ENCODE measurements at regions not wholly inside any gene's neighbourhood (a gene's known extent, or its start where the extent isn't known, plus 50 kb on each side); places are given as distances from the start of the nearest gene placed in this dataset.

DNA sequence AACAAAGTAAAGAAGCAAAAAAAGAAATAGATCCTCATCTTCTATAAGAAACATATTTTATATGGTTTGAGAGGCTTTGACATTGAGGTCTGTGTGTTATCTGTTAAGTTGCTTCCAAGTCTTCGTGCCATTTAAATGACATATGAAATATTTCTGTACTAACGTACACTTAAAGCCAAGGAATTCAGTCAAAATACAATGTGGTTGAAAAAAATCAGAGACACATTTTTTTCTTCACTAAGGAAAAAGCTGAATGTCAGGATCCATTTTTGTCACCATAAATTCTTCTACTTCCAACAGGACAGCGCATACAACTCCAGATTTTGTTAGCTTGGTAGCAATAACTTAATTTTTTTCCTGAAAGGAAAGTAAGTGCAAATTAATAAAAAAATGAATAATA is 168.5 kb downstream of the FAT4 start:
- H3K27ac ChIP-seq: no peak overlapping the region
- TF ChIP-seq, protein P1, sequence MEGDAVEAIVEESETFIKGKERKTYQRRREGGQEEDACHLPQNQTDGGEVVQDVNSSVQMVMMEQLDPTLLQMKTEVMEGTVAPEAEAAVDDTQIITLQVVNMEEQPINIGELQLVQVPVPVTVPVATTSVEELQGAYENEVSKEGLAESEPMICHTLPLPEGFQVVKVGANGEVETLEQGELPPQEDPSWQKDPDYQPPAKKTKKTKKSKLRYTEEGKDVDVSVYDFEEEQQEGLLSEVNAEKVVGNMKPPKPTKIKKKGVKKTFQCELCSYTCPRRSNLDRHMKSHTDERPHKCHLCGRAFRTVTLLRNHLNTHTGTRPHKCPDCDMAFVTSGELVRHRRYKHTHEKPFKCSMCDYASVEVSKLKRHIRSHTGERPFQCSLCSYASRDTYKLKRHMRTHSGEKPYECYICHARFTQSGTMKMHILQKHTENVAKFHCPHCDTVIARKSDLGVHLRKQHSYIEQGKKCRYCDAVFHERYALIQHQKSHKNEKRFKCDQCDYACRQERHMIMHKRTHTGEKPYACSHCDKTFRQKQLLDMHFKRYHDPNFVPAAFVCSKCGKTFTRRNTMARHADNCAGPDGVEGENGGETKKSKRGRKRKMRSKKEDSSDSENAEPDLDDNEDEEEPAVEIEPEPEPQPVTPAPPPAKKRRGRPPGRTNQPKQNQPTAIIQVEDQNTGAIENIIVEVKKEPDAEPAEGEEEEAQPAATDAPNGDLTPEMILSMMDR (IDR thresholded peaks at IDR 0.05; ENCODE audit: low read depth, low read length): no peak
- H3K4me3 ChIP-seq (ENCODE audit: low read depth, low read length): no peak overlapping the region
- H3K27me3 ChIP-seq (ENCODE audit: insufficient read depth, low read depth, severe bottlenecking): no peaks in the 10 kb centered on the region
- DNase-seq: no peak
- no peaks in the 10 kb centered on the region for H3K36me3 ChIP-seq
- no peaks in the 10 kb centered on the region for H3K9me3 ChIP-seq (ENCODE audit: severe bottlenecking)

DNA sequence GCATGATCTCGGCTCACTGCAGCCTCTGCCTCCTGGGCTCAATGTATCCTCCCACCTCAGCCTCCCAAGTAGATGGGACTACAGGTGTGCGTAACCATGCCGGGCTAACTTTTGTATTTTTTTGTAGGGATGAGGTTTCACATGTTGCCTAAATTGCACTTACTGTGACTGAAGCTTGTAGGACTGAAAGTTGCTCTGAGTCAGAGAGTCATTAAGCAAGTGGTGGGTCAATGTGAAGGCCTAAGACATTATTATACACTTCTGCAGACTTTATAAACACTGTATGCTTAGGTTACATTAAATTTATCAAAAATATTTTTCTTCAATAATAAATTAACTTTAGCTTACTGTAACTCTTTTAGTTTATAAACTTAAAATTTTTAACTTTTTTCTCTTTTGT is 170.2 kb downstream of the FAT4 start:
- Histone ChIP-seq H3K27ac (no peak overlapping the region), H3K27me3 (ENCODE audit: insufficient read depth, low read depth, severe bottlenecking) (no peaks in the 10 kb centered on the region), H3K4me3 (ENCODE audit: low read depth, low read length) (no peak overlapping the region), H3K36me3 (no peaks in the 10 kb centered on the region), H3K9me3 (ENCODE audit: severe bottlenecking) (no peaks in the 10 kb centered on the region)
- no peak for DNase-seq
- TF ChIP-seq, protein P1 (IDR thresholded peaks at IDR 0.05; ENCODE audit: low read depth, low read length): no peak

DNA sequence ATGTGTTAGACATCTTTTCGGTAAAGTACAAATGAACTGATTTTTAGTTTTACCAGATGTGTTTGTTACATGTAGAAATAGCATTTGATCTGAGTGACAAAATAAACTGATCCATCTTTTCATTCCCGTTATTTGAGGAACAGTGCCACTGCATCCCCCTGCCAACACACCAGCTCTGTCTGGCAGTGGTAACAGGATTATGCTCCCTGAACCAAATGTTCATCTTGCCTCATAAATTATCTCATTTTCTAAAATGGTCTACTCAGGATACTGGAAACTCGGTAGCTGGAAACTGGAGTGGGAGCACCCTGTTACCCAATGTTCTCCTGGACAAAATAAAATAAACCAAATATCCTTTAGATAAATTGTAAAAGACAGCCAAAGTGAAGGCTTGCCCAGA is 171.6 kb downstream of the FAT4 start:
- H3K9me3 ChIP-seq (ENCODE audit: severe bottlenecking): no peaks in the 10 kb centered on the region
- no peak overlapping the region for H3K4me3 ChIP-seq (ENCODE audit: low read depth, low read length)
- no peaks in the 10 kb centered on the region for H3K27me3 ChIP-seq (ENCODE audit: insufficient read depth, low read depth, severe bottlenecking)
- H3K27ac ChIP-seq: no peak overlapping the region
- H3K36me3 ChIP-seq: no peaks in the 10 kb centered on the region
- no peak for DNase-seq
- TF ChIP-seq, protein P1 (IDR thresholded peaks at IDR 0.05; ENCODE audit: low read depth, low read length): no peak

DNA sequence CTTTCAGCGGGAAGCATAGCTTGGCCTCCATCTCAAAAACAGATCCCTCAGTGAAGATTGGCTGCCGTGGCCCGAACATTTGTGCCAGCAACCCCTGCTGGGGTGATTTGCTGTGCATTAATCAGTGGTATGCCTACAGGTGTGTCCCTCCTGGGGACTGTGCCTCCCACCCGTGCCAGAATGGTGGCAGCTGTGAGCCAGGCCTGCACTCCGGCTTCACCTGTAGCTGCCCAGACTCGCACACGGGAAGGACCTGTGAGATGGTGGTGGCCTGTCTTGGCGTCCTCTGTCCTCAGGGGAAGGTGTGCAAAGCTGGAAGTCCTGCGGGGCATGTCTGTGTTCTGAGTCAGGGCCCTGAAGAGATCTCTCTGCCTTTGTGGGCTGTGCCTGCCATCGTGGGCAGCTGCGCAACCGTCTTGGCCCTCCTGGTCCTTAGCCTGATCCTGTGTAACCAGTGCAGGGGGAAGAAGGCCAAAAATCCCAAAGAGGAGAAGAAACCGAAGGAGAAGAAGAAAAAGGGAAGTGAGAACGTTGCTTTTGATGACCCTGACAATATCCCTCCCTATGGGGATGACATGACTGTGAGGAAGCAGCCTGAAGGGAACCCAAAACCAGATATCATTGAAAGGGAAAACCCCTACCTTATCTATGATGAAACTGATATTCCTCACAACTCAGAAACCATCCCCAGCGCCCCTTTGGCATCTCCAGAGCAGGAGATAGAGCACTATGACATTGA is 175.4 kb downstream of the FAT4 start:
- Histone ChIP-seq H3K27me3 (ENCODE audit: insufficient read depth, low read depth, severe bottlenecking) (no peaks in the 10 kb centered on the region), H3K9me3 (ENCODE audit: severe bottlenecking) (no peaks in the 10 kb centered on the region), H3K27ac (no peak overlapping the region), H3K36me3 (no peaks in the 10 kb centered on the region), H3K4me3 (ENCODE audit: low read depth, low read length) (no peak overlapping the region)
- no peak for DNase-seq
- TF ChIP-seq, protein P1 (IDR thresholded peaks at IDR 0.05; ENCODE audit: low read depth, low read length): no peak

DNA sequence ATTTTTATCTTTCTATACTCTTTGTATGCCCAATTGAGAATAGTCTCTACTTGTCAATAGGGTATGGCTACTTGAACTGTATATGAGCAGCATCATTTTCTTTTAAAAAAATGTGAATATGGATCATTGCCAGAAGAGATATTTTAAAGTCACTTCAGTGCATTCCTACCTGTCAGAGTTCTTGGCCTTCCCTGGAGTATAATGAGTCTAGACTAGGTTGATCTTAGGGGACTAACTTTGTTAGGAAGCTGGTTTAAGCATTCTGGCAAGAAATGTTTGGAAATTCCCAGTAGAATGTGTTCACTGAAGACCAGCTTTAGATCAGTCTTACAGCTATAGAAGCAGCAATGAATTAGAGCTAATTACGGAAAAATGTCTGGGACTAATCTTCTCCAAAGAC is 178.2 kb downstream of the FAT4 start:
- DNase-seq: no peak
- H3K27me3 ChIP-seq (ENCODE audit: insufficient read depth, low read depth, severe bottlenecking): no peaks in the 10 kb centered on the region
- no peak overlapping the region for H3K27ac ChIP-seq
- no peak overlapping the region for H3K4me3 ChIP-seq (ENCODE audit: low read depth, low read length)
- no peaks in the 10 kb centered on the region for H3K9me3 ChIP-seq (ENCODE audit: severe bottlenecking)
- TF ChIP-seq, protein P1 (IDR thresholded peaks at IDR 0.05; ENCODE audit: low read depth, low read length): no peak
- no peaks in the 10 kb centered on the region for H3K36me3 ChIP-seq

DNA sequence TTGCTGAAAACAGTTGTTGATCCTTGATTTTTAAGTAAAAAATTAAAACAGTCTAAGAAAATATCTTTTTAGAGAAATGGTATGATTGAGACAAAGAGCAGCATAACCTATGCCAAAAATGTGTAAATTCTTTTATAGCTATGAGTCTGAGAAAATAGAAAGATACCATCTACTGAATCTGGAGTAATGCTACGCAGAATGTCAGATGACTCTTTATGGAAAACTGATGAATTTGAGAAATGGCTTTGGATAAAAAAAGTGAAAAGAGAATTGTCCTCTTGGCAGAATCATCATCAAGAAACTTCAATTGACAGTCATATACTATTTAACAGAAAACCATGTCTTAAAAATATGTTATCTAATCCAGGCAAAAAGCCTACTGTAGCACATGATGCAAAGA is 183.1 kb downstream of the FAT4 start:
- TF ChIP-seq, protein P1 (IDR thresholded peaks at IDR 0.05; ENCODE audit: low read depth, low read length): no peak

More for the DNA sequence above, 183.1 kb downstream of the FAT4 start:
- no peaks in the 10 kb centered on the region for H3K36me3 ChIP-seq
- H3K27ac ChIP-seq: no peak overlapping the region
- no peaks in the 10 kb centered on the region for H3K9me3 ChIP-seq (ENCODE audit: severe bottlenecking)
- DNase-seq: no peak
- H3K27me3 ChIP-seq (ENCODE audit: insufficient read depth, low read depth, severe bottlenecking): no peaks in the 10 kb centered on the region
- no peak overlapping the region for H3K4me3 ChIP-seq (ENCODE audit: low read depth, low read length)
